ENCODE measurements at regions not wholly inside any gene's neighbourhood (a gene's known extent, or its start where the extent isn't known, plus 50 kb on each side); places are given as distances from the start of the nearest gene placed in this dataset.

GRCh38 chr1:37319284-37319683 is 155.1 kb upstream of the ZC3H12A start:
- intact Hi-C loops (cut with DNase I) = no loop called here
- no peak overlapping the region for H3K4me3 ChIP-seq
- H3K27me3 ChIP-seq = peaks cover 14% of the 10 kb centered on the region
- WGBS, 4 donors = 73 to 95% (median 75%) methylated on average over 4 to 5 of the region's 5 CpGs
- H3K27ac ChIP-seq = no peak overlapping the region
- TF ChIP-seq CTCF (IDR thresholded peaks at IDR 0.05) (no peak), POLR2A (IDR thresholded peaks at IDR 0.05) (no peak)
- no peaks in the 10 kb centered on the region for H3K4me1 ChIP-seq (replicated peaks in 1 of 2)
- peaks cover 0 to 4% (median 0%) of the 10 kb centered on the region in 3 donors for H3K9me3 ChIP-seq (replicated peaks in 1 of 3)
- H3K36me3 ChIP-seq (replicated peaks in 1 of 2) = no peaks in the 10 kb centered on the region
- no peak for DNase-seq

DNA sequence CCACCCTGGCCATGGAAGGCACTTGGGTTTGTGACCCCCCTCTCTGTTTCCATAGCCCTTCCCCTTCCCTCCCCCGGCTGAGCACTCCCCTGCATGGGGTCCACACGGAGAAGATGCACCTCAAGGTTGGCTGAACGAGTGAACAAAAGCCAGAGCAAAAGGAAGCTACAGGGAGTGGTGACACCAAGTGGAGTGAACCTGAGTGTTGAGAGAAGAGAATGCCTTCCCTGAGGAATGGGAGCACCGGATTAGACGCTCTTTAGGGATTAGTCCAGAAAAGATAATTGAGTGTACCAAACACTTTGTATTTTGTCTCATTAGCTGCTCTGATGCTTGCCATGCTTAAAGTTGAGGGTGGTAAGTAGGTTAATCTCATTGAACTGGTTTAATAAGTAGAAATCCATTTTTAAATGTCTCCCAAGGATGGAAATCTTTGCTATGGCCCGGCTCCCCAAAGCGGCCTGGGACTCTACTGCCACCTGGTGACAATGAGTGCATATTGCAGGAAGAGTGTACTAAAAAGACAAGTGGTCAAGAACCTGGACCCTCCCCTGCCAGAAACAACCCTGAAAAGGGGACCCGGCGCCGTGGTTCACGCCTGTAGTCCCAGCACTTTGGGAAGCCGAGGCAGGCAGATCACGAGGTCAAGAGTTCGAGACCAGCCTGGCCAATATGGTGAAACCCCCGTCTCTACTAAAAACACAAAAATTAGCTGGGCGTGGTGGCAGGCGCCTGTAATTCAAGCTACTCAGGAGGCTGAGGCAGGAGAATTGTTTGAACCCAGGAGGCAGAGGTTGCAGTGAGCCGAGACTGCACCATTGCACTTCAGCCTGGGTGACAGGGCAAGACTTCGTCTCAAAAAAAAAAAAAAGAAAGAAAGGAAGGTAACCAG is 150.6 kb upstream of the ZC3H12A start:
- H3K4me1 ChIP-seq (replicated peaks in 1 of 2) = no peaks in the 10 kb centered on the region
- WGBS, 4 donors = 37 to 40% (median 38%) methylated on average over 16 to 19 of the region's 19 CpGs
- peaks cover 0 to 4% (median 0%) of the 10 kb centered on the region in 3 donors for H3K9me3 ChIP-seq (replicated peaks in 1 of 3)
- no peak overlapping the region for H3K27ac ChIP-seq
- H3K27me3 ChIP-seq = no peaks in the 10 kb centered on the region
- H3K4me3 ChIP-seq = no peak overlapping the region
- intact Hi-C loops (cut with DNase I) = no loop called here
- TF ChIP-seq CTCF (IDR thresholded peaks at IDR 0.05) = peak; percentile 10 to 57 (median 38)
- TF ChIP-seq POLR2A (IDR thresholded peaks at IDR 0.05) = no peak
- no peaks in the 10 kb centered on the region for H3K36me3 ChIP-seq (replicated peaks in 1 of 2)
- no peak for DNase-seq

- no peak for TF ChIP-seq POLR2A (IDR thresholded peaks at IDR 0.05)
- no peak for TF ChIP-seq CTCF (IDR thresholded peaks at IDR 0.05)
- intact Hi-C loops (cut with DNase I) = no loop called here
- Histone ChIP-seq H3K4me1 (replicated peaks in 1 of 2) (no peaks in the 10 kb centered on the region), H3K36me3 (replicated peaks in 1 of 2) (no peaks in the 10 kb centered on the region), H3K4me3 (no peak overlapping the region), H3K9me3 (replicated peaks in 1 of 3) (peaks cover 0 to 4% (median 0%) of the 10 kb centered on the region in 3 donors), H3K27me3 (peaks cover 5% of the 10 kb centered on the region), H3K27ac (no peak overlapping the region)
- WGBS, 4 donors = 58 to 79% (median 72%) methylated on average over 2 of the region's 2 CpGs
- no peak for DNase-seq
Observed at GRCh38 chr1:37325010-37325409, 149.4 kb upstream of the ZC3H12A start.

- intact Hi-C loops (cut with DNase I) = no loop called here
- H3K36me3 ChIP-seq (replicated peaks in 1 of 2) = no peaks in the 10 kb centered on the region
- 44 to 56% (median 49%) methylated on average over 11 of the region's 11 CpGs for WGBS, 4 donors
- no peak for DNase-seq
- H3K9me3 ChIP-seq (replicated peaks in 1 of 3) = peaks cover 0 to 4% (median 0%) of the 10 kb centered on the region in 3 donors
- no peak for TF ChIP-seq CTCF (IDR thresholded peaks at IDR 0.05)
- TF ChIP-seq POLR2A (IDR thresholded peaks at IDR 0.05) = no peak
- H3K4me3 ChIP-seq = no peak overlapping the region
- peaks cover 5% of the 10 kb centered on the region for H3K27me3 ChIP-seq
- no peaks in the 10 kb centered on the region for H3K4me1 ChIP-seq (replicated peaks in 1 of 2)
- H3K27ac ChIP-seq = no peak overlapping the region
Observed at GRCh38 chr1:37325509-37326437, 148.6 kb upstream of the ZC3H12A start.
